SK-N-SH (cell line): ENCODE measurements at regions not wholly inside any gene's neighbourhood (a gene's known extent, or its start where the extent isn't known, plus 50 kb on each side); places are given as distances from the start of the nearest gene placed in this dataset.

Source experiments
- CTCF ChIA-PET: fragments of 300-600, 350-600 bp; formaldehyde crosslinking; extraction: SDS; loops from one replicate; lab custom pipeline; 2021; lab: Yijun Ruan, JAX
- POLR2A ChIA-PET: fragments of 350-600 bp; sonication (Branson Sonifier 250); formaldehyde crosslinking; extraction: SDS; loops from one replicate; lab custom pipeline; 2020; ENCODE audit warnings: antibody characterized with exemption, inconsistent platforms; lab: Yijun Ruan, JAX
- DNase-seq: peaks from one replicate; pipeline ENCODE4 v3.0.0; 2012
- H2AFZ ChIP-seq: fragments of 200-600 bp; sonication (generic); 2 replicates; pipeline ENCODE4 v1.8.1; 2016; ENCODE audit warnings: antibody characterized with exemption, mild to moderate bottlenecking, low read depth
- H3F3A ChIP-seq: fragments of 200-600 bp; sonication (generic); replicated peaks from 2 replicates; pipeline ENCODE3; 2016; ENCODE audit warnings: antibody characterized with exemption, mild to moderate bottlenecking; ENCODE audit not compliant: insufficient read depth
- H3K27ac ChIP-seq, 2 experiments: fragments of 200-500 bp in 1 of 2; fragments of 200-600 bp in 1 of 2; sonication (Bioruptor generic) in 1 of 2; sonication (generic), shearing (Covaris generic) in 1 of 2; 2 replicates each; pipeline versions ENCODE4 v1.5.1 to v1.6.1; 2014 to 2016; ENCODE audit warnings: low read depth in 2 of 2, inconsistent platforms in 1 of 2, low read length in 1 of 2, mild to moderate bottlenecking in 1 of 2, mixed read lengths in 1 of 2
- H3K27me3 ChIP-seq: fragments of 200-600 bp; sonication (generic), shearing (Covaris generic); 2 replicates; pipeline ENCODE4 v1.6.1; 2016; ENCODE audit warnings: mixed run types; ENCODE audit not compliant: insufficient read depth
- H3K36me3 ChIP-seq, 2 experiments: fragments of 200-500 bp in 1 of 2; fragments of 200-600 bp in 1 of 2; sonication (Bioruptor generic) in 1 of 2; sonication (generic) in 1 of 2; replicated peaks in 1 of 2; 2 replicates each; pipeline versions ENCODE3 to v1.5.1; 2014 to 2016; ENCODE audit warnings: low read length in 1 of 2, mild to moderate bottlenecking in 1 of 2; ENCODE audit not compliant: insufficient read depth in 2 of 2, control insufficient read depth in 1 of 2
- H3K4me1 ChIP-seq, 2 experiments: fragments of 200-500 bp in 1 of 2; fragments of 200-600 bp in 1 of 2; sonication (Bioruptor generic) in 1 of 2; sonication (generic), shearing (Covaris generic) in 1 of 2; 2 replicates each; pipeline versions ENCODE4 v1.5.1 to v1.6.1; 2014 to 2016; ENCODE audit warnings: low read depth in 1 of 2, low read length in 1 of 2, mixed run types in 1 of 2; ENCODE audit not compliant: insufficient read depth in 2 of 2, control insufficient read depth in 1 of 2
- H3K4me2 ChIP-seq: fragments of 200-600 bp; sonication (generic), shearing (Covaris generic); 2 replicates; pipeline ENCODE4 v1.6.1; 2017; ENCODE audit warnings: mixed run types
- H3K4me3 ChIP-seq, 2 experiments: fragments of 200-500 bp in 1 of 2; fragments of 200-600 bp in 1 of 2; sonication (Bioruptor generic) in 1 of 2; sonication (generic), shearing (Covaris generic) in 1 of 2; 2 replicates each; pipeline versions ENCODE4 v1.5.1 to v1.8.1; 2014 to 2016; ENCODE audit warnings: low read depth in 2 of 2, inconsistent platforms in 1 of 2, low read length in 1 of 2, mild to moderate bottlenecking in 1 of 2, mixed read lengths in 1 of 2, moderate library complexity in 1 of 2
- H3K79me2 ChIP-seq: fragments of 200-600 bp; sonication (generic); 2 replicates; pipeline ENCODE4 v1.8.1; 2017; ENCODE audit warnings: mild to moderate bottlenecking; ENCODE audit not compliant: insufficient read depth
- H3K9ac ChIP-seq: fragments of 200-600 bp; sonication (generic); 2 replicates; pipeline ENCODE4 v1.6.1; 2017; ENCODE audit warnings: mixed run types
- H3K9me2 ChIP-seq: fragments of 200-600 bp; sonication (generic); 2 replicates; pipeline ENCODE4 v1.6.1; 2017; ENCODE audit warnings: mixed run types
- H3K9me3 ChIP-seq: fragments of 200-600 bp; sonication (generic); 2 replicates; pipeline ENCODE4 v1.6.1; 2017; ENCODE audit warnings: mixed run types, mild to moderate bottlenecking, moderate library complexity
- H4K20me1 ChIP-seq: fragments of 200-600 bp; sonication (generic); 2 replicates; pipeline ENCODE4 v1.6.1; 2017; ENCODE audit warnings: mild to moderate bottlenecking, mixed run types; ENCODE audit not compliant: insufficient read depth
- CHD2 ChIP-seq: fragments of 150-350 bp; IDR thresholded peaks from 2 replicates; pipeline ENCODE4 v1.6.1; 2018; ENCODE audit warnings: low read length; ENCODE audit not compliant: partially characterized antibody
- CTCF ChIP-seq: fragments of 200-600 bp; sonication (generic); IDR thresholded peaks from 2 replicates; pipeline ENCODE4 v1.6.1; 2017; ENCODE audit warnings: antibody characterized with exemption, mild to moderate bottlenecking, moderate library complexity
- EP300 ChIP-seq, 2 experiments: IDR thresholded peaks; 2 replicates each; pipeline versions ENCODE4 v1.4.0 to v1.6.1; 2012; ENCODE audit warnings: borderline replicate concordance in 1 of 2, low read depth in 1 of 2, low read length in 1 of 2
- FOSL2 ChIP-seq: IDR thresholded peaks from 2 replicates; pipeline ENCODE4 v1.4.0; 2012; ENCODE audit warnings: low read depth, mild to moderate bottlenecking, moderate library complexity, borderline replicate concordance
- IRF3 ChIP-seq: fragments of 150-350 bp; IDR thresholded peaks from 2 replicates; pipeline ENCODE4 v1.6.1; 2016; ENCODE audit warnings: mild to moderate bottlenecking, low read depth, low read length
- JUND ChIP-seq: IDR thresholded peaks from 2 replicates; pipeline ENCODE4 v1.4.0; 2012
- MAX ChIP-seq: IDR thresholded peaks from 2 replicates; pipeline ENCODE4 v1.4.0; 2012; ENCODE audit warnings: low read depth
- NFIC ChIP-seq: IDR thresholded peaks from 2 replicates; pipeline ENCODE4 v1.4.0; 2012; ENCODE audit warnings: borderline replicate concordance
- RAD21 ChIP-seq: IDR thresholded peaks from 2 replicates; pipeline ENCODE4 v1.6.1; 2012; ENCODE audit warnings: mild to moderate bottlenecking, low read length
- REST ChIP-seq: IDR thresholded peaks from 2 replicates; pipeline ENCODE4 v1.6.1; 2012; ENCODE audit warnings: mild to moderate bottlenecking, low read depth, low read length, moderate library complexity
- RFX5 ChIP-seq: IDR thresholded peaks from 2 replicates; pipeline ENCODE4 v1.6.1; 2012; ENCODE audit warnings: mild to moderate bottlenecking, improper control_type of control experiment, low read length
- RXRA ChIP-seq: IDR thresholded peaks from 2 replicates; pipeline ENCODE4 v1.4.0; 2012; ENCODE audit warnings: low read depth, mild to moderate bottlenecking, borderline replicate concordance
- TEAD4 ChIP-seq: IDR thresholded peaks from 2 replicates; pipeline ENCODE4 v1.4.0; 2012; ENCODE audit warnings: mild to moderate bottlenecking, borderline replicate concordance; ENCODE audit not compliant: insufficient read depth
- ZBTB33 ChIP-seq: IDR thresholded peaks from 2 replicates; pipeline ENCODE4 v1.4.0; 2012; ENCODE audit warnings: low read depth, borderline replicate concordance
- WGBS: methylation state at CpG from one replicate; pipeline ENCODE4 v1.1.6; 2017; ENCODE audit warnings: low lambda C conversion rate; 5-methylcytosine and 5-hydroxymethylcytosine counted together

- Histone ChIP-seq H2AFZ (no peak overlapping the region), H3K79me2 (no peaks in the 10 kb centered on the region), H3K27ac (no peak overlapping the region), H3K9ac (no peak overlapping the region), H3K9me3 (no peaks in the 10 kb centered on the region), H3F3A (peaks cover 10% of the 10 kb centered on the region), H3K36me3 (no peaks in the 10 kb centered on the region), H3K4me3 (no peak overlapping the region), H3K9me2 (no peaks in the 10 kb centered on the region), H3K4me1 (peaks cover 0 to 5% of the 10 kb centered on the region in 2 experiments; a peak in 1 of 4 replicates), H4K20me1 (no peaks in the 10 kb centered on the region), H3K4me2 (no peak overlapping the region), H3K27me3 (no peaks in the 10 kb centered on the region)
- DNase-seq = no peak
- 84% methylated on average over 3 of the region's 3 CpGs for WGBS
- POLR2A ChIA-PET = no interaction called here
- TF ChIP-seq MAX = no peak
- no peak for TF ChIP-seq RAD21
- no peak for TF ChIP-seq NFIC
- TF ChIP-seq JUND = no peak
- TF ChIP-seq RXRA = no peak
- no peak for TF ChIP-seq CTCF
- no peak for TF ChIP-seq CHD2
- TF ChIP-seq RFX5 = no peak
- TF ChIP-seq EP300 (IDR thresholded peaks at IDR 0.05; ENCODE audit: borderline replicate concordance in 1 of 2, low read depth in 1 of 2, low read length in 1 of 2) = no peak
- no peak for TF ChIP-seq REST
- no peak for TF ChIP-seq IRF3
- no peak for TF ChIP-seq ZBTB33
- no peak for TF ChIP-seq TEAD4
- TF ChIP-seq FOSL2 = no peak
- CTCF ChIA-PET = no interaction called here
Measured at GRCh38 chr6:4365686-4366085, 230.3 kb upstream of the ECI2 start.
